ENCODE measurements at regions not wholly inside any gene's neighbourhood (a gene's known extent, or its start where the extent isn't known, plus 50 kb on each side); places are given as distances from the start of the nearest gene placed in this dataset.

DNA sequence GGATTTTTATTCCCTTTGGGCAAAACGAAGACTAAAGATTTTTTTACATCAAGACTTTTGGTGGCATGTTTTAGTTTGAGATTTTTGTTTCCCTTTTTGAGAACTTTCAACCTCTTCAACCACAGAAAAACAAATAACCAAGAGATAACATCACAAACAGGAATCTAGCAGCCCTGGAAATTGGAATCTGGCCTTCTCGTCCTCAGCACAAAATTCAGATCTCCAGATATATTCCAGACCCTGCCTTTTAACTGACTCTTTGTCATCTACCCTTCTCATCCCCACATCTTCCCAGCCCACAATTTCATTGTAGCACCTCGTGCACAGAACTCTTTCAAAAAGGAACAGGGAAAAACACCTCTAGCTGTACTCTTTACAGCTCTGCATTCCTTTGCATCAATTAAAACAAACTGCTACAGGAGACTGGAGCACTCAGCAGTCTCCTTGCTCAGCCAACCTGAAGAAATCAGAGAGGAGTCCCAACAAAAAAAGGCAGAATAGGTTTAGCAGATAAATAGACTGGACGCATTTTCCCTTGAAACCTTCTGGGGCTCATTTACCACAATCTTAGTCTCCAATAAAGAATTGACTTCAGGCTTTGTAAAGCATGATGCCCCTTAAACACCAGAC, 251.0 kb downstream of the TTLL7 start:
- DNase-seq (ENCODE audit: low spot score): no peak

DNA sequence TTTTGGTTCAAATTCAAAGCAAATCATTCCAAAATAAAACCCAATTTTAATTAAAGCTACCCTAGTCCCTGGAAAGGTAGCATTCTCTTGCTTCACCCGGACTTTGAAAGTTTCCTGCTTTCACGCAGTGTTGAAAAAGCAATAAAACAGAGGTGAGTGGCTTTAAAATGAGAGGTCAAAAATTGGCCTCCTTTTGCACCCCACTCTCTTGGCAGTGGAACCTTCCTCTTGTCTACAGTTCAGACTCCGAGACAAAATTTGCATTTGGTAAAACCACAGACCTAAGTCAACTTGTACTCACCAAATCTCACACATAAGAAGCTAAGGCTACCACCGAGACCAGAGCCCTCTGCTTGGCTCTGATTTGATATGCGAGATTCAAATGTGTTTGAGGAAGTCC, 252.7 kb downstream of the TTLL7 start:
- peak; percentile 16 for DNase-seq (ENCODE audit: low spot score)
- TF ChIP-seq, protein P1, sequence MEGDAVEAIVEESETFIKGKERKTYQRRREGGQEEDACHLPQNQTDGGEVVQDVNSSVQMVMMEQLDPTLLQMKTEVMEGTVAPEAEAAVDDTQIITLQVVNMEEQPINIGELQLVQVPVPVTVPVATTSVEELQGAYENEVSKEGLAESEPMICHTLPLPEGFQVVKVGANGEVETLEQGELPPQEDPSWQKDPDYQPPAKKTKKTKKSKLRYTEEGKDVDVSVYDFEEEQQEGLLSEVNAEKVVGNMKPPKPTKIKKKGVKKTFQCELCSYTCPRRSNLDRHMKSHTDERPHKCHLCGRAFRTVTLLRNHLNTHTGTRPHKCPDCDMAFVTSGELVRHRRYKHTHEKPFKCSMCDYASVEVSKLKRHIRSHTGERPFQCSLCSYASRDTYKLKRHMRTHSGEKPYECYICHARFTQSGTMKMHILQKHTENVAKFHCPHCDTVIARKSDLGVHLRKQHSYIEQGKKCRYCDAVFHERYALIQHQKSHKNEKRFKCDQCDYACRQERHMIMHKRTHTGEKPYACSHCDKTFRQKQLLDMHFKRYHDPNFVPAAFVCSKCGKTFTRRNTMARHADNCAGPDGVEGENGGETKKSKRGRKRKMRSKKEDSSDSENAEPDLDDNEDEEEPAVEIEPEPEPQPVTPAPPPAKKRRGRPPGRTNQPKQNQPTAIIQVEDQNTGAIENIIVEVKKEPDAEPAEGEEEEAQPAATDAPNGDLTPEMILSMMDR (IDR thresholded peaks at IDR 0.05; ENCODE audit: borderline replicate concordance, control extremely low read depth, extremely low read depth, insufficient read depth, missing control alignments): no peak

More for the DNA sequence above, 251.0 kb downstream of the TTLL7 start:
- in situ Hi-C loops (cut with MboI; ENCODE audit: low sequenced_read_pairs, unreplicated experiment): no loop called here
- TF ChIP-seq, protein P1 (IDR thresholded peaks at IDR 0.05; ENCODE audit: borderline replicate concordance, control extremely low read depth, extremely low read depth, insufficient read depth, missing control alignments): no peak

DNA sequence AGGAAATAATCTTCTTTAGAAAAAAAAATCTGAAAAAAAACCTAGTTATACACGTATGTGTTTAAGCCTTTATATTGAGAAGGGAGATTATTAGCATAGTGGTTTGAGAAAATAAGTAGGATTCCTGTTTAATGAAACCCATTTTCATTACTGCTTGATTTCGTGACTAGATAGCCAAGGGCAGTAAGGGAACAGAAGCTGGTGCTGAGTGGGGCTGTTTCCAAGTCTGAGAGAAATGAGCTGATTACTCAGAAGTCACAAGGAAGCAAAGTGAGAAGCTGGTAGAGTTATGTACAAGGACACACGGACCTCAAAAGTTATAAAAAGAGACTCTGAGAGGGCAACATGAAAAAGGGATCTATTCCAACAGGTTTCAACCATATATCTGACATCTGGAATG, 256.5 kb downstream of the TTLL7 start:
- no peak for DNase-seq (ENCODE audit: low spot score)
- TF ChIP-seq, protein P1 (IDR thresholded peaks at IDR 0.05; ENCODE audit: borderline replicate concordance, control extremely low read depth, extremely low read depth, insufficient read depth, missing control alignments): no peak
- in situ Hi-C loops (cut with MboI; ENCODE audit: low sequenced_read_pairs, unreplicated experiment): no loop called here

More for the DNA sequence above, 252.7 kb downstream of the TTLL7 start:
- in situ Hi-C loops (cut with MboI; ENCODE audit: low sequenced_read_pairs, unreplicated experiment): no loop called here

DNA sequence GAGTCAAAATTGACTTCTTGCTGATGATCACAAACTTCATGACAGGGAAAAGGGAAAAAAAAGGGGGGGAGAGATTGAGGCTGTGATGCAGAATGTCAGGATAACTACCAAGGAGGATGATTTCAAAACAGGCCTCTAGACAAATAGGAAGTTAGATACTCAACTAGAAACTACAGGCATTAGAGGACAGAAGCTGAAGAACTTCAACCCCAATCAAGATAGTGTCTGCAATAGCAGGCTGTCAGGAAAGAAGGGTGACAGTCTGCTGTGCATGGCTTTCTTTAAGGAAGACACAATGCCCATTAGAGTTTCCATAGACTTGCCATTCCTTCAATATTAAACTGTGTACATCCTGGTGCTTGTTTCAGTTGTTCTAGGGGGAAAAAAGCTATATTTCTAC, 257.2 kb downstream of the TTLL7 start:
- DNase-seq (ENCODE audit: low spot score): no peak
- in situ Hi-C loops (cut with MboI; ENCODE audit: low sequenced_read_pairs, unreplicated experiment): no loop called here
- TF ChIP-seq, protein P1 (IDR thresholded peaks at IDR 0.05; ENCODE audit: borderline replicate concordance, control extremely low read depth, extremely low read depth, insufficient read depth, missing control alignments): no peak

DNA sequence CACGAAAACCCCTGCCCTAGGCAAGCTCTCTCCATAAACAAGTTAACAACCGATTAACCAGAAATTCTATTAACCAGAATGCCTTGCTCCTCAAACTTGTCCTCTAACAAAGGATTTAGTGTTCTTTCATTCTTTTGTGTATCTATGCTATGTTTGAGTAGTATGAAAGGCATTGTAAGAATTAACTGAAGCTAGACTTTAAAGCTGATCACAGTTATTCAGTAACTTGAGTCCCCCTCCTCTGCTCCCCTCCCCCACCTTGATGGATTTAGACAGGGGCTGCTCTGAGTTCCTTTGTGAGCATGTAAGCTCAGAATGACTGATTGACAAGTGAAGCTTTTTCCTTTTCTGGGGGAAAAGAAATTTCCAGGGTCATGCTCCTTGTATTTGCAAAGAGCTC, 257.6 kb downstream of the TTLL7 start:
- DNase-seq (ENCODE audit: low spot score): no peak
- TF ChIP-seq, protein P1 (IDR thresholded peaks at IDR 0.05; ENCODE audit: borderline replicate concordance, control extremely low read depth, extremely low read depth, insufficient read depth, missing control alignments): no peak
- in situ Hi-C loops (cut with MboI; ENCODE audit: low sequenced_read_pairs, unreplicated experiment): no loop called here

DNA sequence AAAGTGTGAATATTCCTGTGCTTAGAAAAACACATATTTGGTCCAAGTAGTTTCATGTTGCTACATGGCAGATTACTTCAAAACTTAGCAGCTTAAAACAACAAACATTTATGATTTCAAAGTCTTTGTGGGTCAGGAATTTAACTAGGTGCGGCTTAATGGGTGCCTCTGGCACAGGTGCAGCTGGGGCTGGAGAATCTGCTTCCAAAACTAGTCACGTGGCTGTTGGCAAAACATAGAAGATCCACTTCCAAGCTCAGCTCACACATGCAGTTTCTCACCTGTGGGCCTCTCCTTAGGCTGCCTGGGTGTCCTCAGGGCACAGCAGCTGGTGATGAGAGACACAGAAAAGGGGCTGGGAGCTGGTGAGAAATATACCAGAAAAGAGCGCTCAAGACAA, 263.4 kb downstream of the TTLL7 start:
- DNase-seq (ENCODE audit: low spot score): no peak
- in situ Hi-C loops (cut with MboI; ENCODE audit: low sequenced_read_pairs, unreplicated experiment): no loop called here
- TF ChIP-seq, protein P1 (IDR thresholded peaks at IDR 0.05; ENCODE audit: borderline replicate concordance, control extremely low read depth, extremely low read depth, insufficient read depth, missing control alignments): no peak
